ENCODE measurements at regions not wholly inside any gene's neighbourhood (a gene's known extent, or its start where the extent isn't known, plus 50 kb on each side); places are given as distances from the start of the nearest gene placed in this dataset.

DNA sequence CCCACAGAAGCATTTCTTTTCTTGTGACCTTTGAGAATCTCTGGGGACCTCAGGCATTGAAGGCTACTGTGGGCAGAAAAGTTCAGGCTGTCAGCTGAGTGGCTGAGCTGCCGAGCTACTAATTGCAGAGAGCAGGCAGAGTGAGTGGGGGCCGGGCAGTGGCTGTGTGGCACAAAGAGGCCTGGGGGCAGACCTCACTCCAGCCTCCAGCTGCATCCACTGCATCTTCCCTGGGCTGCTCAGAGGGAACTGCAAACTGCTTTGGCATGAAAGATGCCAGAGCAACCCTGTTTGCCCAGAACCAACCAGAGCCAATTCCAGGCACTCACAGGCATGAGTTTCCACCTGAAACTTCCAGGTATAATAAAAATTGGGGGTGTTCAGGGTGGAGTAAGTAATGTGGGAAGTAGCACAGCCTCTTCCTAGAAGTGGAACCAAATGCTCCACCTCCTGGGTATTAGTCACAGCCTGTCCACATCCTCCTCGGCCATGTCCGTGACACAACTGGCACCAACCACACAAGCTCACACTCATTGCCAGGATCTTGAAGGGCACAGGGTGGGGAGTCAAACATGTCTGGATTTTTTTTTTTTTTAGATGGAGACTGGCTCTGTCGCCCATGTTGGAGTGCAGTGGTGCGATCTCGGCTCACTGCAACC is 548.9 kb downstream of the BNC2 start:
- Histone ChIP-seq H3K9ac (ENCODE audit: low read length) (no peak overlapping the region), H3K4me3 (ENCODE audit: low read length) (no peak overlapping the region), H2AFZ (ENCODE audit: low read length) (no peak overlapping the region), H3K4me1 (ENCODE audit: low read length) (no peaks in the 10 kb centered on the region), H3K79me2 (ENCODE audit: low read length) (no peaks in the 10 kb centered on the region), H3F3A (ENCODE audit: insufficient read depth, low read length) (no peaks in the 10 kb centered on the region), H3K27ac (ENCODE audit: low read length) (no peak overlapping the region), H3K4me2 (ENCODE audit: low read depth, low read length) (no peak overlapping the region), H3K9me3 (replicated peaks; ENCODE audit: insufficient read depth, low read length) (no peaks in the 10 kb centered on the region), H3K27me3 (replicated peaks; ENCODE audit: insufficient read depth, low read length) (no peaks in the 10 kb centered on the region), H4K20me1 (ENCODE audit: insufficient read depth, low read length) (no peaks in the 10 kb centered on the region), H3K36me3 (replicated peaks; ENCODE audit: insufficient read depth, low read length) (no peaks in the 10 kb centered on the region), H3K9me2 (replicated peaks; ENCODE audit: insufficient read depth, low read length) (no peaks in the 10 kb centered on the region)
- TF ChIP-seq EZH2phosphoT487 (IDR thresholded peaks at IDR 0.05; ENCODE audit: low read length): no peak
- TF ChIP-seq, protein P1, sequence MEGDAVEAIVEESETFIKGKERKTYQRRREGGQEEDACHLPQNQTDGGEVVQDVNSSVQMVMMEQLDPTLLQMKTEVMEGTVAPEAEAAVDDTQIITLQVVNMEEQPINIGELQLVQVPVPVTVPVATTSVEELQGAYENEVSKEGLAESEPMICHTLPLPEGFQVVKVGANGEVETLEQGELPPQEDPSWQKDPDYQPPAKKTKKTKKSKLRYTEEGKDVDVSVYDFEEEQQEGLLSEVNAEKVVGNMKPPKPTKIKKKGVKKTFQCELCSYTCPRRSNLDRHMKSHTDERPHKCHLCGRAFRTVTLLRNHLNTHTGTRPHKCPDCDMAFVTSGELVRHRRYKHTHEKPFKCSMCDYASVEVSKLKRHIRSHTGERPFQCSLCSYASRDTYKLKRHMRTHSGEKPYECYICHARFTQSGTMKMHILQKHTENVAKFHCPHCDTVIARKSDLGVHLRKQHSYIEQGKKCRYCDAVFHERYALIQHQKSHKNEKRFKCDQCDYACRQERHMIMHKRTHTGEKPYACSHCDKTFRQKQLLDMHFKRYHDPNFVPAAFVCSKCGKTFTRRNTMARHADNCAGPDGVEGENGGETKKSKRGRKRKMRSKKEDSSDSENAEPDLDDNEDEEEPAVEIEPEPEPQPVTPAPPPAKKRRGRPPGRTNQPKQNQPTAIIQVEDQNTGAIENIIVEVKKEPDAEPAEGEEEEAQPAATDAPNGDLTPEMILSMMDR (IDR thresholded peaks at IDR 0.05; ENCODE audit: low read length): no peak
- no peak for TF ChIP-seq EZH2 (optimal IDR thresholded peaks at IDR 0.05; ENCODE audit: low read depth, low read length)
- no peak for DNase-seq

GRCh38 chr9:16322849-16323248 is 547.6 kb downstream of the BNC2 start:
- Histone ChIP-seq H4K20me1 (ENCODE audit: insufficient read depth, low read length) (no peaks in the 10 kb centered on the region), H3K9me3 (replicated peaks; ENCODE audit: insufficient read depth, low read length) (no peaks in the 10 kb centered on the region), H3F3A (ENCODE audit: insufficient read depth, low read length) (no peaks in the 10 kb centered on the region), H2AFZ (ENCODE audit: low read length) (no peak overlapping the region), H3K4me2 (ENCODE audit: low read depth, low read length) (no peak overlapping the region), H3K79me2 (ENCODE audit: low read length) (no peaks in the 10 kb centered on the region), H3K27ac (ENCODE audit: low read length) (no peak overlapping the region), H3K9ac (ENCODE audit: low read length) (no peak overlapping the region), H3K27me3 (replicated peaks; ENCODE audit: insufficient read depth, low read length) (no peaks in the 10 kb centered on the region), H3K4me3 (ENCODE audit: low read length) (no peak overlapping the region), H3K4me1 (ENCODE audit: low read length) (no peaks in the 10 kb centered on the region), H3K9me2 (replicated peaks; ENCODE audit: insufficient read depth, low read length) (no peaks in the 10 kb centered on the region), H3K36me3 (replicated peaks; ENCODE audit: insufficient read depth, low read length) (no peaks in the 10 kb centered on the region)
- TF ChIP-seq EZH2 (optimal IDR thresholded peaks at IDR 0.05; ENCODE audit: low read depth, low read length) (no peak), EZH2phosphoT487 (IDR thresholded peaks at IDR 0.05; ENCODE audit: low read length) (no peak)
- TF ChIP-seq, protein P1 (IDR thresholded peaks at IDR 0.05; ENCODE audit: low read length): no peak
- DNase-seq: no peak

GRCh38 chr9:16325966-16326365 is 544.5 kb downstream of the BNC2 start:
- Histone ChIP-seq H3K79me2 (ENCODE audit: low read length) (no peaks in the 10 kb centered on the region), H3K4me3 (ENCODE audit: low read length) (no peak overlapping the region), H4K20me1 (ENCODE audit: insufficient read depth, low read length) (no peaks in the 10 kb centered on the region), H2AFZ (ENCODE audit: low read length) (no peak overlapping the region), H3K27ac (ENCODE audit: low read length) (no peak overlapping the region), H3K9ac (ENCODE audit: low read length) (no peak overlapping the region), H3K4me2 (ENCODE audit: low read depth, low read length) (no peak overlapping the region), H3K36me3 (replicated peaks; ENCODE audit: insufficient read depth, low read length) (no peaks in the 10 kb centered on the region), H3F3A (ENCODE audit: insufficient read depth, low read length) (no peaks in the 10 kb centered on the region), H3K9me2 (replicated peaks; ENCODE audit: insufficient read depth, low read length) (no peaks in the 10 kb centered on the region), H3K9me3 (replicated peaks; ENCODE audit: insufficient read depth, low read length) (no peaks in the 10 kb centered on the region), H3K27me3 (replicated peaks; ENCODE audit: insufficient read depth, low read length) (no peaks in the 10 kb centered on the region), H3K4me1 (ENCODE audit: low read length) (no peaks in the 10 kb centered on the region)
- TF ChIP-seq, protein P1 (IDR thresholded peaks at IDR 0.05; ENCODE audit: low read length): no peak
- no peak for TF ChIP-seq EZH2phosphoT487 (IDR thresholded peaks at IDR 0.05; ENCODE audit: low read length)
- no peak for DNase-seq

All from MM.1S (cell line).